ENCODE measurements at regions not wholly inside any gene's neighbourhood (a gene's known extent, or its start where the extent isn't known, plus 50 kb on each side); places are given as distances from the start of the nearest gene placed in this dataset.
"Not testable (repeated sequence)": the region's sequence is repeated elsewhere in the genome, so short reads cannot be mapped to it uniquely, and the experiment has no call there.

- Histone ChIP-seq H3K4me1 (no peaks in the 10 kb centered on the region), H3K4me3 (ENCODE audit: low read depth, low read length) (no peak overlapping the region), H3K9me3 (no peaks in the 10 kb centered on the region), H3K27me3 (replicated peaks; ENCODE audit: control insufficient read depth, insufficient read depth, low read length) (no peaks in the 10 kb centered on the region), H3K36me3 (ENCODE audit: control insufficient read depth, insufficient read depth, low read length) (no peaks in the 10 kb centered on the region)
- H3K27me3 Mint-ChIP-seq (ENCODE audit: insufficient read depth, unreplicated experiment) = peaks cover 6% of the 10 kb centered on the region
- intact Hi-C loops (cut with micrococcal nuclease; ENCODE audit: unreplicated experiment) = no loop called here
- no TSS peak for BruUV-seq (replicated peaks)
- no peak overlapping the region for H3K4me3 Mint-ChIP-seq (ENCODE audit: unreplicated experiment)
- peaks cover 14% of the 10 kb centered on the region for H3K9me3 Mint-ChIP-seq (ENCODE audit: unreplicated experiment)
- DNase-seq = no peak
- POLR2A ChIA-PET = no interaction called here
- no peak overlapping the region for H3K27ac Mint-ChIP-seq (ENCODE audit: unreplicated experiment)
- no peaks in the 10 kb centered on the region for H3K4me1 Mint-ChIP-seq (ENCODE audit: low read depth, unreplicated experiment)
- TF ChIP-seq CTCF (IDR thresholded peaks at IDR 0.05; ENCODE audit: insufficient read depth in 1 of 2, low read depth in 1 of 2, low read length in 1 of 2, severe bottlenecking in 1 of 2, unreplicated experiment in 1 of 2) = no peak
- H3K36me3 Mint-ChIP-seq (ENCODE audit: insufficient read depth, unreplicated experiment) = no peaks in the 10 kb centered on the region
- CTCF ChIA-PET = no interaction called here
Observed at GRCh38 chr9:111271481-111272080, 58.4 kb downstream of the OR2K2 start.

- no peak for DNase-seq
- H3K4me1 Mint-ChIP-seq (ENCODE audit: low read depth, unreplicated experiment) = no peaks in the 10 kb centered on the region
- BruUV-seq (replicated peaks) = no TSS peak
- ChIA-PET CTCF (no interaction called here), POLR2A (no interaction called here)
- H3K4me1 ChIP-seq = no peaks in the 10 kb centered on the region
- 0 out of 2 replicates have a peak, but pooled peaks cover 2% of the 10 kb centered on the region for H3K9me3 ChIP-seq
- TF ChIP-seq CTCF (IDR thresholded peaks at IDR 0.05; ENCODE audit: insufficient read depth in 1 of 2, low read depth in 1 of 2, low read length in 1 of 2, severe bottlenecking in 1 of 2, unreplicated experiment in 1 of 2) = no peak
- no peaks in the 10 kb centered on the region for H3K36me3 Mint-ChIP-seq (ENCODE audit: insufficient read depth, unreplicated experiment)
- no peaks in the 10 kb centered on the region for H3K27me3 ChIP-seq (replicated peaks; ENCODE audit: control insufficient read depth, insufficient read depth, low read length)
- no peaks in the 10 kb centered on the region for H3K36me3 ChIP-seq (ENCODE audit: control insufficient read depth, insufficient read depth, low read length)
- peaks cover 19% of the 10 kb centered on the region for H3K9me3 Mint-ChIP-seq (ENCODE audit: unreplicated experiment)
- no peak overlapping the region for H3K4me3 ChIP-seq (ENCODE audit: low read depth, low read length)
- no peak overlapping the region for H3K27ac Mint-ChIP-seq (ENCODE audit: unreplicated experiment)
- H3K27me3 Mint-ChIP-seq (ENCODE audit: insufficient read depth, unreplicated experiment) = peaks cover 6% of the 10 kb centered on the region
- H3K4me3 Mint-ChIP-seq (ENCODE audit: unreplicated experiment) = no peak overlapping the region
- intact Hi-C loops (cut with micrococcal nuclease; ENCODE audit: unreplicated experiment) = no loop called here
Observed at GRCh38 chr9:111271047-111271446, 59.0 kb downstream of the OR2K2 start.

GRCh38 chr9:111266024-111266423 is 64.0 kb downstream of the OR2K2 start:
- intact Hi-C loops (cut with micrococcal nuclease; ENCODE audit: unreplicated experiment); H3K4me3 Mint-ChIP-seq (ENCODE audit: unreplicated experiment); DNase-seq; H3K27me3 Mint-ChIP-seq (ENCODE audit: insufficient read depth, unreplicated experiment); CTCF ChIA-PET; H3K9me3 ChIP-seq; H3K4me1 Mint-ChIP-seq (ENCODE audit: low read depth, unreplicated experiment); BruUV-seq (replicated peaks); H3K27ac Mint-ChIP-seq (ENCODE audit: unreplicated experiment); H3K27me3 ChIP-seq (replicated peaks; ENCODE audit: control insufficient read depth, insufficient read depth, low read length); H3K36me3 Mint-ChIP-seq (ENCODE audit: insufficient read depth, unreplicated experiment); POLR2A ChIA-PET; H3K36me3 ChIP-seq (ENCODE audit: control insufficient read depth, insufficient read depth, low read length); H3K4me3 ChIP-seq (ENCODE audit: low read depth, low read length); H3K4me1 ChIP-seq: not testable (repeated sequence)
- peaks cover 35% of the 10 kb centered on the region for H3K9me3 Mint-ChIP-seq (ENCODE audit: unreplicated experiment)

GRCh38 chr9:111263116-111263515 is 66.9 kb downstream of the OR2K2 start:
- TF ChIP-seq CTCF (IDR thresholded peaks at IDR 0.05; ENCODE audit: insufficient read depth in 1 of 2, low read depth in 1 of 2, low read length in 1 of 2, severe bottlenecking in 1 of 2, unreplicated experiment in 1 of 2) = no peak
- Histone ChIP-seq H3K4me1 (no peaks in the 10 kb centered on the region), H3K27me3 (replicated peaks; ENCODE audit: control insufficient read depth, insufficient read depth, low read length) (no peaks in the 10 kb centered on the region), H3K36me3 (ENCODE audit: control insufficient read depth, insufficient read depth, low read length) (no peaks in the 10 kb centered on the region), H3K9me3 (peaks cover 5% of the 10 kb centered on the region; the same call in 1 of the 2 replicates), H3K4me3 (ENCODE audit: low read depth, low read length) (no peak overlapping the region)
- Mint-ChIP-seq H3K27me3 (ENCODE audit: insufficient read depth, unreplicated experiment) (no peaks in the 10 kb centered on the region), H3K36me3 (ENCODE audit: insufficient read depth, unreplicated experiment) (no peaks in the 10 kb centered on the region), H3K9me3 (ENCODE audit: unreplicated experiment) (peaks cover 34% of the 10 kb centered on the region), H3K4me3 (ENCODE audit: unreplicated experiment) (no peak overlapping the region), H3K27ac (ENCODE audit: unreplicated experiment) (no peak overlapping the region), H3K4me1 (ENCODE audit: low read depth, unreplicated experiment) (no peaks in the 10 kb centered on the region)
- ChIA-PET CTCF (no interaction called here), POLR2A (no interaction called here)
- intact Hi-C loops (cut with micrococcal nuclease; ENCODE audit: unreplicated experiment) = no loop called here
- no TSS peak for BruUV-seq (replicated peaks)
- DNase-seq = no peak

Measured in Caco-2 (cell line).